ENCODE measurements at regions not wholly inside any gene's neighbourhood (a gene's known extent, or its start where the extent isn't known, plus 50 kb on each side); places are given as distances from the start of the nearest gene placed in this dataset.

- Histone ChIP-seq H3K4me1 (ENCODE audit: control insufficient read depth in 2 of 2, insufficient read depth in 2 of 2, low read length in 2 of 2) (no peaks in the 10 kb centered on the region), H3K27ac (ENCODE audit: low read length in 2 of 2) (no peak overlapping the region), H3K9ac (ENCODE audit: low read length) (no peak overlapping the region), H3K79me2 (ENCODE audit: control insufficient read depth, insufficient read depth, low read length) (no peaks in the 10 kb centered on the region), H4K20me1 (ENCODE audit: control insufficient read depth, insufficient read depth, low read length, poor library complexity, severe bottlenecking) (no peaks in the 10 kb centered on the region), H3K9me3 (ENCODE audit: control extremely low read depth in 1 of 3, control insufficient read depth in 2 of 3, insufficient read depth in 1 of 3, low read length in 2 of 3) (no peaks in the 10 kb centered on the region), H3K4me2 (replicated peaks; ENCODE audit: low read depth, low read length, poor library complexity, severe bottlenecking) (no peak overlapping the region), H2AFZ (ENCODE audit: insufficient read depth, low read depth, low read length, poor library complexity, severe bottlenecking) (no peak overlapping the region), H3K27me3 (replicated peaks in 1 of 4; ENCODE audit: control extremely low read depth in 1 of 4, control insufficient read depth in 3 of 4, insufficient read depth in 4 of 4, low read length in 3 of 4) (no peaks in the 10 kb centered on the region), H3K4me3 (ENCODE audit: control extremely low read depth in 1 of 5, extremely low read depth in 1 of 5, insufficient read depth in 1 of 5, low read depth in 2 of 5, low read length in 4 of 5) (no peak overlapping the region), H3K36me3 (replicated peaks in 1 of 2; ENCODE audit: control extremely low read depth in 1 of 2, control insufficient read depth in 1 of 2, extremely low read depth in 1 of 2, insufficient read depth in 2 of 2, low read length in 1 of 2) (no peaks in the 10 kb centered on the region)
- DNase-seq (no peak), ATAC-seq (ENCODE audit: low read depth) (no peak)
- ChIA-PET POLR2A (no interaction called here), CTCF (no interaction called here)
- Mint-ChIP-seq H3K4me1 (no peaks in the 10 kb centered on the region), H3K4me3 (no peak overlapping the region), H3K27ac (no peak overlapping the region), H3K27me3 (no peaks in the 10 kb centered on the region), H3K9me3 (ENCODE audit: insufficient read depth) (no peaks in the 10 kb centered on the region)
- intact Hi-C loops (cut with micrococcal nuclease) = loop anchor here (5.0 kb wide), 1 partner anchor 1241 kb away; no protein-coding TSS in a partner anchor
- no peak for TF ChIP-seq EZH2 (IDR thresholded peaks at IDR 0.05; ENCODE audit: borderline replicate concordance, insufficient read depth, low read depth, low read length, poor library complexity, severe bottlenecking)
- no peak for TF ChIP-seq CTCF (IDR thresholded peaks at IDR 0.05)
- WGBS (ENCODE audit: insufficient coverage) = 97% methylated on average over 2 of the region's 2 CpGs
These were observed 95.8 kb downstream of the RAP2B start for GRCh38 chr3:153257673-153258351.

DNA sequence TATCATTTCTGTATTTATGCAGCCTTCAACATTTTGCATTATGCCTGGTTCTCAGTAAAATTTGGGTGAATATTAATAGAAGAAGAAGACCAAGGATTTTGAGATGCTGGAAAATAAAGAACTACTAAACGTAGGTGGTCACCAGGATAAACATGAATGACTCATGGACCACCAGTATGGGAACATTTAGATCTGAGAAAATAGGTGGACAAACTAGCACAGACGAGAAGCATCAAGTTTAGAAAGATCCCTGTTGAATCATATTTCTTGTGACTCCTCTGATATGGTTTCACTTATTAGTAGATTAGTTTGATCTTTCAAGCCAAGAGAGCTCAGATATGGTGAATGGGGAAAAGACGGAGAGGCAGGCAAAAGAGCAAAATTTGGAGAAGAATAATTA lies 97.9 kb downstream of the RAP2B start:
- Mint-ChIP-seq H3K9me3 (ENCODE audit: insufficient read depth) (no peaks in the 10 kb centered on the region), H3K27ac (no peak overlapping the region), H3K4me3 (no peak overlapping the region), H3K27me3 (peaks cover 4% of the 10 kb centered on the region), H3K4me1 (no peaks in the 10 kb centered on the region)
- ATAC-seq (ENCODE audit: low read depth) = no peak
- no peak overlapping the region for H3K9ac ChIP-seq (ENCODE audit: low read length)
- DNase-seq = no peak
- no peaks in the 10 kb centered on the region for H4K20me1 ChIP-seq (ENCODE audit: control insufficient read depth, insufficient read depth, low read length, poor library complexity, severe bottlenecking)
- no peak overlapping the region for H3K4me3 ChIP-seq (ENCODE audit: control extremely low read depth in 1 of 5, extremely low read depth in 1 of 5, insufficient read depth in 1 of 5, low read depth in 2 of 5, low read length in 4 of 5)
- WGBS (ENCODE audit: insufficient coverage) = 80% methylated on average over 1 of the region's 3 CpGs
- H3K79me2 ChIP-seq (ENCODE audit: control insufficient read depth, insufficient read depth, low read length) = no peaks in the 10 kb centered on the region
- no peak overlapping the region for H3K4me2 ChIP-seq (replicated peaks; ENCODE audit: low read depth, low read length, poor library complexity, severe bottlenecking)
- H3K36me3 ChIP-seq (replicated peaks in 1 of 2; ENCODE audit: control extremely low read depth in 1 of 2, control insufficient read depth in 1 of 2, extremely low read depth in 1 of 2, insufficient read depth in 2 of 2, low read length in 1 of 2) = no peaks in the 10 kb centered on the region
- TF ChIP-seq EZH2 (IDR thresholded peaks at IDR 0.05; ENCODE audit: borderline replicate concordance, insufficient read depth, low read depth, low read length, poor library complexity, severe bottlenecking) (no peak), CTCF (IDR thresholded peaks at IDR 0.05) (no peak)
- CTCF ChIA-PET = no interaction called here
- POLR2A ChIA-PET = no interaction called here
- intact Hi-C loops (cut with micrococcal nuclease) = loop anchor here (5.0 kb wide), 1 partner anchor 1243 kb away; no protein-coding TSS in a partner anchor
- no peak overlapping the region for H2AFZ ChIP-seq (ENCODE audit: insufficient read depth, low read depth, low read length, poor library complexity, severe bottlenecking)
- H3K27me3 ChIP-seq (replicated peaks in 1 of 4; ENCODE audit: control extremely low read depth in 1 of 4, control insufficient read depth in 3 of 4, insufficient read depth in 4 of 4, low read length in 3 of 4) = no peaks in the 10 kb centered on the region
- no peak overlapping the region for H3K27ac ChIP-seq (ENCODE audit: low read length in 2 of 2)
- H3K4me1 ChIP-seq (ENCODE audit: control insufficient read depth in 2 of 2, insufficient read depth in 2 of 2, low read length in 2 of 2) = no peaks in the 10 kb centered on the region
- no peaks in the 10 kb centered on the region for H3K9me3 ChIP-seq (ENCODE audit: control extremely low read depth in 1 of 3, control insufficient read depth in 2 of 3, insufficient read depth in 1 of 3, low read length in 2 of 3)
